ENCODE measurements at regions not wholly inside any gene's neighbourhood (a gene's known extent, or its start where the extent isn't known, plus 50 kb on each side); places are given as distances from the start of the nearest gene placed in this dataset.

DNA sequence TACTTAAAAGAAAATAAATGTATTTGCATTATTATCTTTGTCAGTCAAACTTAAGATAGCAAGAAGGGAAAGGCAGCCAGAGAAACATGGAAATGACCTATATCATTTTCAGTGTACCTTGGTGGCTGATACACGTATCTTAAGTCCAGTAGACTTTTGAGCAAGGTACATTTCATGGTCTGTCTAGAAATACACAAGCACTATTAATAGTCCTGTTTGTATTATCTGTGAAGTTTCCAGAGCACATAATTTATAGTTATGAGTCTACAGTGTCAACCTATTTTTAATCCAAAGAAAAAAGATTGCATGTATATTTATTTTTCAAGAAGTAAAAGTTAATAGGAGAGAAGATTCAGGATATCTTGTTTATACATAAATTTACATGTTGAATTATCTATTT, 95.7 kb downstream of the IZUMO3 start:
- TF ChIP-seq CTCF (IDR thresholded peaks at IDR 0.05 in 4 of 5, conservative IDR thresholded peaks at IDR 0.05 in 1 of 5) (no peak), POLR2A (IDR thresholded peaks at IDR 0.05) (no peak)

Measured in gastrocnemius medialis (tissue), 4 donors.